ENCODE measurements at regions not wholly inside any gene's neighbourhood (a gene's known extent, or its start where the extent isn't known, plus 50 kb on each side); places are given as distances from the start of the nearest gene placed in this dataset.

DNA sequence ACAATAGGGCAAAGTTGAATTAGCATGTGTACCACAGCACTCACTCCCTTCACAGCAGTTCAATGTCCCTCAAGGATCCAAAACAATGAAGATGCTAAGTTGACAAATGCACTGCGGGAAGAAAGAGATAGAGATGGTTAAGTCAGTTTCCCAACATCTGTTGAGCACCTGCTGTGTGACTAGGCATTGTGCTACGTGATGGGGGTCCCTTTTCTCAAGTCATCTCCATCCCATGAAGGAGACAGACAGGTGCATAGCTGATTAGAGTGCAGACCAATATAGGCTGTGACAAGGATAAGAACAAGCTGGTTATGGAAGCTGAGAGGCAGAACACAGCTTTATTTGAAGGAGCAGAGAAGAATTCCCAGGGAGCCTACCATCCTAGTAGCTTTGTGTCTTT, 114.2 kb downstream of the HAPSTR1 start:
- Histone ChIP-seq H3K4me3 (no peak overlapping the region), H3K9me3 (replicated peaks; ENCODE audit: control insufficient read depth, insufficient read depth, low read depth, low read length) (no peaks in the 10 kb centered on the region), H2AFZ (ENCODE audit: low read depth, low read length) (no peak overlapping the region), H3K27ac (ENCODE audit: extremely low read depth, low read depth, low read length) (no peak overlapping the region), H3K36me3 (ENCODE audit: control insufficient read depth, insufficient read depth, low read length) (no peaks in the 10 kb centered on the region), H3K79me2 (ENCODE audit: control insufficient read depth, insufficient read depth, low read length) (no peaks in the 10 kb centered on the region), H3K9ac (ENCODE audit: insufficient read depth in 1 of 2, low read depth in 2 of 2, low read length in 2 of 2) (no peak overlapping the region), H3K27me3 (ENCODE audit: control insufficient read depth in 2 of 2, insufficient read depth in 2 of 2, low read length in 2 of 2) (peaks cover 7 to 12% of the 10 kb centered on the region in 2 experiments; a peak in 3 of 5 replicates), H3K9me1 (ENCODE audit: control insufficient read depth, insufficient read depth, low read length) (no peaks in the 10 kb centered on the region), H4K20me1 (replicated peaks; ENCODE audit: control insufficient read depth, insufficient read depth, low read length) (no peaks in the 10 kb centered on the region), H3K4me1 (replicated peaks in 1 of 2; ENCODE audit: control insufficient read depth in 2 of 2, insufficient read depth in 2 of 2, low read length in 2 of 2) (no peaks in the 10 kb centered on the region), H3K4me2 (ENCODE audit: insufficient read depth, low read length) (no peak overlapping the region)
- no peak for ATAC-seq
- BruUV-seq (replicated peaks): no TSS peak
- POLR2A ChIA-PET: no interaction called here
- WGBS (ENCODE audit: insufficient coverage, low coverage, missing lambda C conversion rate): 3% methylated on average over 2 of the region's 2 CpGs
- intact Hi-C loops (cut with micrococcal nuclease) (no loop called here), in situ Hi-C loops (cut with MboI) (no loop called here)
- CTCF ChIA-PET (ENCODE audit: low intra/inter-chr PET ratio): no interaction called here
- DNase-seq (ENCODE audit: extremely low read depth in 1 of 4, low spot score in 3 of 4): no peak
- FAIRE-seq: no peak
- TF ChIP-seq RBM14 (IDR thresholded peaks at IDR 0.05; ENCODE audit: borderline replicate concordance, insufficient read depth, low read depth, low read length) (no peak), SMARCC2 (IDR thresholded peaks at IDR 0.05; ENCODE audit: low read depth) (no peak), GATAD2B (IDR thresholded peaks at IDR 0.05; ENCODE audit: borderline replicate concordance) (no peak), NCOA2 (IDR thresholded peaks at IDR 0.05; ENCODE audit: partially characterized antibody in 2 of 2) (no peak), EWSR1 (IDR thresholded peaks at IDR 0.05; ENCODE audit: borderline replicate concordance, low read depth, partially characterized antibody) (no peak), GATA2 (CRISPR knock-in tag; IDR thresholded peaks at IDR 0.05) (no peak), HNRNPL (IDR thresholded peaks at IDR 0.05; ENCODE audit: low read depth, low read length) (no peak), CEBPB (tag; IDR thresholded peaks at IDR 0.05) (no peak), HNRNPK (IDR thresholded peaks at IDR 0.05; ENCODE audit: low read depth, low read length, poor library complexity, severe bottlenecking) (no peak), CAMTA2 (CRISPR knock-in tag; conservative IDR thresholded peaks at IDR 0.05) (no peak), TFAM (CRISPR knock-in tag; conservative IDR thresholded peaks at IDR 0.05) (no peak), ZNF644 (tag; IDR thresholded peaks at IDR 0.05; ENCODE audit: low read depth) (no peak), HNRNPLL (IDR thresholded peaks at IDR 0.05; ENCODE audit: low read depth, low read length, poor library complexity, severe bottlenecking) (no peak)
- TF ChIP-seq, protein P1, sequence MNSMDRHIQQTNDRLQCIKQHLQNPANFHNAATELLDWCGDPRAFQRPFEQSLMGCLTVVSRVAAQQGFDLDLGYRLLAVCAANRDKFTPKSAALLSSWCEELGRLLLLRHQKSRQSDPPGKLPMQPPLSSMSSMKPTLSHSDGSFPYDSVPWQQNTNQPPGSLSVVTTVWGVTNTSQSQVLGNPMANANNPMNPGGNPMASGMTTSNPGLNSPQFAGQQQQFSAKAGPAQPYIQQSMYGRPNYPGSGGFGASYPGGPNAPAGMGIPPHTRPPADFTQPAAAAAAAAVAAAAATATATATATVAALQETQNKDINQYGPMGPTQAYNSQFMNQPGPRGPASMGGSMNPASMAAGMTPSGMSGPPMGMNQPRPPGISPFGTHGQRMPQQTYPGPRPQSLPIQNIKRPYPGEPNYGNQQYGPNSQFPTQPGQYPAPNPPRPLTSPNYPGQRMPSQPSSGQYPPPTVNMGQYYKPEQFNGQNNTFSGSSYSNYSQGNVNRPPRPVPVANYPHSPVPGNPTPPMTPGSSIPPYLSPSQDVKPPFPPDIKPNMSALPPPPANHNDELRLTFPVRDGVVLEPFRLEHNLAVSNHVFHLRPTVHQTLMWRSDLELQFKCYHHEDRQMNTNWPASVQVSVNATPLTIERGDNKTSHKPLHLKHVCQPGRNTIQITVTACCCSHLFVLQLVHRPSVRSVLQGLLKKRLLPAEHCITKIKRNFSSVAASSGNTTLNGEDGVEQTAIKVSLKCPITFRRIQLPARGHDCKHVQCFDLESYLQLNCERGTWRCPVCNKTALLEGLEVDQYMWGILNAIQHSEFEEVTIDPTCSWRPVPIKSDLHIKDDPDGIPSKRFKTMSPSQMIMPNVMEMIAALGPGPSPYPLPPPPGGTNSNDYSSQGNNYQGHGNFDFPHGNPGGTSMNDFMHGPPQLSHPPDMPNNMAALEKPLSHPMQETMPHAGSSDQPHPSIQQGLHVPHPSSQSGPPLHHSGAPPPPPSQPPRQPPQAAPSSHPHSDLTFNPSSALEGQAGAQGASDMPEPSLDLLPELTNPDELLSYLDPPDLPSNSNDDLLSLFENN (IDR thresholded peaks at IDR 0.05; ENCODE audit: low read depth in 2 of 2, low read length in 2 of 2): no peak
- TF ChIP-seq, protein P2, sequence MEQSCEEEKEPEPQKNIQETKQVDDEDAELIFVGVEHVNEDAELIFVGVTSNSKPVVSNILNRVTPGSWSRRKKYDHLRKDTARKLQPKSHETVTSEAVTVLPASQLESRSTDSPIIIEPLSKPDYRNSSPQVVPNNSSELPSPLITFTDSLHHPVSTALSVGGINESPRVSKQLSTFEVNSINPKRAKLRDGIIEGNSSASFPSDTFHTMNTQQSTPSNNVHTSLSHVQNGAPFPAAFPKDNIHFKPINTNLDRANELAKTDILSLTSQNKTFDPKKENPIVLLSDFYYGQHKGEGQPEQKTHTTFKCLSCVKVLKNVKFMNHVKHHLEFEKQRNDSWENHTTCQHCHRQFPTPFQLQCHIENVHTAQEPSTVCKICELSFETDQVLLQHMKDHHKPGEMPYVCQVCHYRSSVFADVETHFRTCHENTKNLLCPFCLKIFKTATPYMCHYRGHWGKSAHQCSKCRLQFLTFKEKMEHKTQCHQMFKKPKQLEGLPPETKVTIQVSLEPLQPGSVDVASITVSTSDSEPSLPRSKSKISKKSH (CRISPR knock-in tag; IDR thresholded peaks at IDR 0.05): no peak
- TF ChIP-seq, protein P3, sequence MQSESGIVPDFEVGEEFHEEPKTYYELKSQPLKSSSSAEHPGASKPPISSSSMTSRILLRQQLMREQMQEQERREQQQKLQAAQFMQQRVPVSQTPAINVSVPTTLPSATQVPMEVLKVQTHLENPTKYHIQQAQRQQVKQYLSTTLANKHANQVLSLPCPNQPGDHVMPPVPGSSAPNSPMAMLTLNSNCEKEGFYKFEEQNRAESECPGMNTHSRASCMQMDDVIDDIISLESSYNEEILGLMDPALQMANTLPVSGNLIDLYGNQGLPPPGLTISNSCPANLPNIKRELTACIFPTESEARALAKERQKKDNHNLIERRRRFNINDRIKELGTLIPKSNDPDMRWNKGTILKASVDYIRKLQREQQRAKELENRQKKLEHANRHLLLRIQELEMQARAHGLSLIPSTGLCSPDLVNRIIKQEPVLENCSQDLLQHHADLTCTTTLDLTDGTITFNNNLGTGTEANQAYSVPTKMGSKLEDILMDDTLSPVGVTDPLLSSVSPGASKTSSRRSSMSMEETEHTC (IDR thresholded peaks at IDR 0.05): no peak
